OCI-LY3 (cell line): ENCODE measurements at regions not wholly inside any gene's neighbourhood (a gene's known extent, or its start where the extent isn't known, plus 50 kb on each side); places are given as distances from the start of the nearest gene placed in this dataset.

ENCODE experiments used
- H2AFZ ChIP-seq: fragments of 200-600, 300-600 bp; shearing (Covaris generic); 2 replicates; pipeline ENCODE4 v1.6.0; 2014; ENCODE audit warnings: antibody characterized with exemption, low read depth, low read length
- H3K27ac ChIP-seq: fragments of 200-600, 300-600 bp; sonication (generic); 2 replicates; pipeline ENCODE4 v1.5.1; 2014; ENCODE audit warnings: mild to moderate bottlenecking, low read length, moderate library complexity, mixed read lengths
- H3K27me3 ChIP-seq: fragments of 200-600, 300-600 bp; sonication (generic); 2 replicates; pipeline ENCODE4 v1.6.1; 2014; ENCODE audit warnings: low read depth, low read length, mixed read lengths
- H3K36me3 ChIP-seq: fragments of 200-600, 300-600 bp; sonication (generic); replicated peaks from 2 replicates; pipeline ENCODE3; 2014; ENCODE audit warnings: low read depth, low read length, mixed read lengths
- H3K4me1 ChIP-seq: fragments of 300-600, 200-600 bp; sonication (generic); 2 replicates; pipeline ENCODE4 v1.6.1; 2014; ENCODE audit warnings: low read length, mixed read lengths
- H3K4me2 ChIP-seq: fragments of 200-600, 300-600 bp; sonication (generic); 2 replicates; pipeline ENCODE4 v1.6.1; 2014; ENCODE audit warnings: low read length, mixed read lengths
- H3K4me3 ChIP-seq: fragments of 300-600, 200-600 bp; sonication (generic); 2 replicates; pipeline ENCODE4 v1.5.1; 2014; ENCODE audit warnings: antibody characterized with exemption, mild to moderate bottlenecking, low read length, moderate library complexity
- H3K79me2 ChIP-seq: fragments of 300-600, 200-600 bp; shearing (Covaris generic); 2 replicates; pipeline ENCODE4 v1.6.1; 2014; ENCODE audit warnings: mild to moderate bottlenecking, low read length, mixed read lengths
- H3K9ac ChIP-seq: fragments of 300-600, 200-600 bp; shearing (Covaris generic); 2 replicates; pipeline ENCODE4 v1.6.0; 2014; ENCODE audit warnings: mild to moderate bottlenecking, low read length, moderate library complexity
- H3K9me3 ChIP-seq: fragments of 200-600, 300-600 bp; shearing (Covaris generic); 2 replicates; pipeline ENCODE4 v1.6.1; 2014; ENCODE audit warnings: low read length, mixed read lengths; ENCODE audit not compliant: insufficient read depth
- H4K20me1 ChIP-seq: fragments of 200-600, 300-600 bp; sonication (generic); 2 replicates; pipeline ENCODE4 v1.6.1; 2016; ENCODE audit warnings: low read length, mixed read lengths; ENCODE audit not compliant: insufficient read depth
- EZH2phosphoT487 ChIP-seq: fragments of 200-600 bp; shearing (Covaris generic); IDR thresholded peaks from 2 replicates; pipeline ENCODE4 v1.6.1; 2018; ENCODE audit warnings: antibody characterized with exemption, mixed run types, low read depth
- TF ChIP-seq, protein P1 (sequence below): fragments of 200-600, 300-600 bp; sonication (generic); IDR thresholded peaks from 2 replicates; pipeline ENCODE4 v1.5.1; 2014; ENCODE audit warnings: antibody characterized with exemption, low read length, low read depth

GRCh38 chr3:23000371-23000770 lies 202.8 kb upstream of the UBE2E2 start:
- H3K27ac ChIP-seq = no peak overlapping the region
- no peaks in the 10 kb centered on the region for H3K36me3 ChIP-seq
- H2AFZ ChIP-seq = no peak overlapping the region
- no peak overlapping the region for H3K9ac ChIP-seq
- no peaks in the 10 kb centered on the region for H3K27me3 ChIP-seq
- no peak overlapping the region for H3K4me2 ChIP-seq
- H3K9me3 ChIP-seq = no peaks in the 10 kb centered on the region
- H3K4me1 ChIP-seq = no peaks in the 10 kb centered on the region
- H3K79me2 ChIP-seq = no peaks in the 10 kb centered on the region
- TF ChIP-seq EZH2phosphoT487 = no peak
- TF ChIP-seq, protein P1, sequence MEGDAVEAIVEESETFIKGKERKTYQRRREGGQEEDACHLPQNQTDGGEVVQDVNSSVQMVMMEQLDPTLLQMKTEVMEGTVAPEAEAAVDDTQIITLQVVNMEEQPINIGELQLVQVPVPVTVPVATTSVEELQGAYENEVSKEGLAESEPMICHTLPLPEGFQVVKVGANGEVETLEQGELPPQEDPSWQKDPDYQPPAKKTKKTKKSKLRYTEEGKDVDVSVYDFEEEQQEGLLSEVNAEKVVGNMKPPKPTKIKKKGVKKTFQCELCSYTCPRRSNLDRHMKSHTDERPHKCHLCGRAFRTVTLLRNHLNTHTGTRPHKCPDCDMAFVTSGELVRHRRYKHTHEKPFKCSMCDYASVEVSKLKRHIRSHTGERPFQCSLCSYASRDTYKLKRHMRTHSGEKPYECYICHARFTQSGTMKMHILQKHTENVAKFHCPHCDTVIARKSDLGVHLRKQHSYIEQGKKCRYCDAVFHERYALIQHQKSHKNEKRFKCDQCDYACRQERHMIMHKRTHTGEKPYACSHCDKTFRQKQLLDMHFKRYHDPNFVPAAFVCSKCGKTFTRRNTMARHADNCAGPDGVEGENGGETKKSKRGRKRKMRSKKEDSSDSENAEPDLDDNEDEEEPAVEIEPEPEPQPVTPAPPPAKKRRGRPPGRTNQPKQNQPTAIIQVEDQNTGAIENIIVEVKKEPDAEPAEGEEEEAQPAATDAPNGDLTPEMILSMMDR = no peak
- H3K4me3 ChIP-seq = no peak overlapping the region
- no peaks in the 10 kb centered on the region for H4K20me1 ChIP-seq

DNA sequence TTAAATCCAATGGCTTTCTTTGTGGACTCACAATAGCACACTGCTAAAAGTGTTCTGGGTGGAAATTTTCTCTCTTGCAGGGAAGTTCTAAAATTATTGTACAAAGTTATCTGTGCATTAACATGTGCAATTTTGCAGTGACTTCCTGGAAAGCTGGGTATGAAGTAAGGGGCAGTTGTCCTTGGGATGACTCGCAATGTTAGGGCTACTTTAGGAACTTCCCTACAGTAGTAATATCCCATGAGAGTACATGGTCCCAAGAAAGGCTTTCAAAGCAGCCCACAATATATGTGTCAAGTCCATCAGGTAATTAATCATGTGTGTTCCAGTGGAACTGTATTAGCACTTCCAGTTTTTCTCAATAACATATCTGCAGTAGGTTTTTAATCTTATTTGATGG lies 201.0 kb upstream of the UBE2E2 start:
- no peak overlapping the region for H2AFZ ChIP-seq
- H3K4me3 ChIP-seq = no peak overlapping the region
- no peaks in the 10 kb centered on the region for H3K79me2 ChIP-seq
- H4K20me1 ChIP-seq = no peaks in the 10 kb centered on the region
- H3K9me3 ChIP-seq = no peaks in the 10 kb centered on the region
- H3K36me3 ChIP-seq = no peaks in the 10 kb centered on the region
- H3K4me1 ChIP-seq = no peaks in the 10 kb centered on the region
- no peak for TF ChIP-seq EZH2phosphoT487
- TF ChIP-seq, protein P1 = no peak
- H3K27me3 ChIP-seq = no peaks in the 10 kb centered on the region
- no peak overlapping the region for H3K4me2 ChIP-seq
- no peak overlapping the region for H3K27ac ChIP-seq
- no peak overlapping the region for H3K9ac ChIP-seq

GRCh38 chr3:23002836-23003732 lies 200.0 kb upstream of the UBE2E2 start:
- no peak overlapping the region for H3K9ac ChIP-seq
- H3K4me3 ChIP-seq = no peak overlapping the region
- no peak overlapping the region for H2AFZ ChIP-seq
- no peaks in the 10 kb centered on the region for H4K20me1 ChIP-seq
- no peak overlapping the region for H3K27ac ChIP-seq
- no peaks in the 10 kb centered on the region for H3K36me3 ChIP-seq
- no peak overlapping the region for H3K4me2 ChIP-seq
- TF ChIP-seq, protein P1 = no peak
- no peak for TF ChIP-seq EZH2phosphoT487
- H3K79me2 ChIP-seq = no peaks in the 10 kb centered on the region
- H3K27me3 ChIP-seq = no peaks in the 10 kb centered on the region
- H3K9me3 ChIP-seq = no peaks in the 10 kb centered on the region
- no peaks in the 10 kb centered on the region for H3K4me1 ChIP-seq

DNA sequence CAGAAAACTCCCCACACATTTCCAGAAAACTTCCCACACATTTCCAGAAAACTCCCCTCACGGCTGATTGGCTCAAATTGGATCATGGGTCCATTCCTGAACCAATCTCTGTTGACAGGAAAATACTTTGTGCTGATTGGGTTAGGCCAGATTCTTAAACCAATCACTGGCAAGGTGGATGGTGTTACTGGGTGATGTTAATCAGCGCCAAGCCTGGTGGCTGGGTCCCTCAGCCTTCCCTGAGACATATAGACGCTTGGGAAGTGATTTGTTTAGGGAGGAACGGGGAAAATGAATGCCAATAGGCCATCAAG lies 199.4 kb upstream of the UBE2E2 start:
- Histone ChIP-seq H3K27me3 (no peaks in the 10 kb centered on the region), H3K9ac (no peak overlapping the region), H3K79me2 (no peaks in the 10 kb centered on the region), H2AFZ (no peak overlapping the region), H3K4me1 (no peaks in the 10 kb centered on the region), H3K27ac (no peak overlapping the region), H3K4me2 (no peak overlapping the region), H3K4me3 (no peak overlapping the region), H4K20me1 (no peaks in the 10 kb centered on the region), H3K36me3 (no peaks in the 10 kb centered on the region), H3K9me3 (no peaks in the 10 kb centered on the region)
- no peak for TF ChIP-seq EZH2phosphoT487
- TF ChIP-seq, protein P1 = no peak
